Lower lobe of right lung (tissue), 2 donors: ENCODE measurements at regions not wholly inside any gene's neighbourhood (a gene's known extent, or its start where the extent isn't known, plus 50 kb on each side); places are given as distances from the start of the nearest gene placed in this dataset.
"Not testable (repeated sequence)": the region's sequence is repeated elsewhere in the genome, so short reads cannot be mapped to it uniquely, and the experiment has no call there.

ENCODE experiments used
- ATAC-seq, 2 donors: fragments of 200-7000 bp; cut with Tn5 transposase; one replicate each; pipeline ENCODE4 v1.9.1; 2020 to 2022; ENCODE audit warnings: mild to moderate bottlenecking in 2 of 2, moderate library complexity in 2 of 2
- DNase-seq: peaks from one replicate; pipeline ENCODE4 v3.0.0-alpha.2; 2020
- H3K27ac ChIP-seq: fragments of 200-600 bp; one replicate; pipeline ENCODE4 v1.8.0; 2022
- H3K27me3 ChIP-seq: fragments of 200-600 bp; one replicate; pipeline ENCODE4 v1.8.0; 2022; ENCODE audit warnings: low read depth
- H3K36me3 ChIP-seq: fragments of 200-600 bp; one replicate; pipeline ENCODE4 v1.8.0; 2022; ENCODE audit warnings: mild to moderate bottlenecking
- H3K4me1 ChIP-seq: fragments of 200-600 bp; one replicate; pipeline ENCODE4 v1.8.0; 2022
- H3K4me3 ChIP-seq: fragments of 200-600 bp; one replicate; pipeline ENCODE4 v1.8.0; 2022; ENCODE audit warnings: mild to moderate bottlenecking
- H3K9me3 ChIP-seq: fragments of 200-600 bp; one replicate; pipeline ENCODE4 v1.8.0; 2022
- intact Hi-C: fragments of 100-400 bp; cut with DNase I; formaldehyde crosslinking; loops from one replicate; pipeline ENCODE4 v1.11.0; 2022
- TF ChIP-seq, protein P1 (sequence below): fragments of 200-600 bp; IDR thresholded peaks from one replicate; pipeline ENCODE4 v1.8.0; 2022; ENCODE audit warnings: antibody characterized with exemption, mild to moderate bottlenecking
- donor health status: DM: no; HTN: yes; CAD: no; lungs with severe emphysema.

DNA sequence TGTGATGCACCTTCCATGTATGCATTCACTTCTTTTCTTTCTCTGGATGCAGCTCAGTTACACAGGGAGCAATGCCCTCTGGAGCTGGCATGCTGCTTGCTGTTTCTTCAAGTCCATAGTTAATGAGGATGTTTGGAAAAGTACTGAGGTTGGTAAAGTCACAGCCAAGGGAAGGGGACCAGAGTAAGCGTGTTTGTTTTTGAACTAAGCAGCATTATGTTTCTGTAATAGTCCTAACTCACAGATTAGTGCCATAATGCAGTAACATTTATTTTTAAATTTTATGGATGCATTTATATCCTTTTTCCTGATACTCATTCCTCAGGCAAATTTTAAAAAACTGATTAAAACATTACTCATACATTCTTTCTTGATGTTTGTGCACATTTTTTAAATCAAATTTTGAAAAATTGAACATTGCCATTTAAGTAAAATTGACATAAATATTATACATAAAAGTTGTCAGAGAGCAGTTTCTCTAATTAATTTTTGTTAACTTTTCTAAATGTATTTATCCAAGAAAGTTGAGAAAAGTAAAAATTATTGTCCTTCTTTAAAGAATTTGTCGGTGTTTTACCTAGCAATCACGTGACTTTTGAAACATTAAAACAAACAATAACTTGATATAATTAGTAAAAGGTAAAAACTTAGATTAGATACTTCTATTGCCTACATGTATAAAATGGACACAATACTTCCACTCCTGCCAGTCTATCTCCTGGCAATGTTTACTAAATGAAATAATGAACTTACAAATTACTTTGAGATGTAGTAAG is 659.6 kb upstream of the ANKRD30A start:
- no peaks in the 10 kb centered on the region for H3K27me3 ChIP-seq
- ATAC-seq = no peak
- no peaks in the 10 kb centered on the region for H3K4me1 ChIP-seq
- H3K27ac ChIP-seq = no peak overlapping the region
- no peak overlapping the region for H3K4me3 ChIP-seq
- H3K36me3 ChIP-seq = no peaks in the 10 kb centered on the region
- H3K9me3 ChIP-seq = no peaks in the 10 kb centered on the region
- DNase-seq = no peak
- TF ChIP-seq, protein P1, sequence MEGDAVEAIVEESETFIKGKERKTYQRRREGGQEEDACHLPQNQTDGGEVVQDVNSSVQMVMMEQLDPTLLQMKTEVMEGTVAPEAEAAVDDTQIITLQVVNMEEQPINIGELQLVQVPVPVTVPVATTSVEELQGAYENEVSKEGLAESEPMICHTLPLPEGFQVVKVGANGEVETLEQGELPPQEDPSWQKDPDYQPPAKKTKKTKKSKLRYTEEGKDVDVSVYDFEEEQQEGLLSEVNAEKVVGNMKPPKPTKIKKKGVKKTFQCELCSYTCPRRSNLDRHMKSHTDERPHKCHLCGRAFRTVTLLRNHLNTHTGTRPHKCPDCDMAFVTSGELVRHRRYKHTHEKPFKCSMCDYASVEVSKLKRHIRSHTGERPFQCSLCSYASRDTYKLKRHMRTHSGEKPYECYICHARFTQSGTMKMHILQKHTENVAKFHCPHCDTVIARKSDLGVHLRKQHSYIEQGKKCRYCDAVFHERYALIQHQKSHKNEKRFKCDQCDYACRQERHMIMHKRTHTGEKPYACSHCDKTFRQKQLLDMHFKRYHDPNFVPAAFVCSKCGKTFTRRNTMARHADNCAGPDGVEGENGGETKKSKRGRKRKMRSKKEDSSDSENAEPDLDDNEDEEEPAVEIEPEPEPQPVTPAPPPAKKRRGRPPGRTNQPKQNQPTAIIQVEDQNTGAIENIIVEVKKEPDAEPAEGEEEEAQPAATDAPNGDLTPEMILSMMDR = no peak
- intact Hi-C loops = no loop called here

DNA sequence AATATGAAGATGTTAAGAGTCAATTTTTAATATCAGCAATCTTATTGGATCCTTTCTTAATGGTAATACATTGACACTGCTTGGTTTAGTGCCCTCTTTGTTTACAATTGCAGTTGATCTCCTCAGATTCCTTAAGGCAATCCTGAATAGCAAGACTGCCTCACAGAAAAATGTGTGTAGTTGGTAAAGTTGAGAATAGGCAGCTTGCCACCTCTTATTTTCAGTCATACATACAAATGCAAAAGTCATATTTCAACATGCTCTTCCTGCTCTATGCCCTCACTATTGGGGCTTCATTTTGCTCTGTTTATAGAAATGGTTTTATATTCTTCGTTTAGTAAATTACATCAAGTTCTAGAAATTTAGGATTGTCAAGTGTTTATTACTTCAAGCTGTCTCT is 661.1 kb upstream of the ANKRD30A start:
- no peaks in the 10 kb centered on the region for H3K36me3 ChIP-seq
- H3K27me3 ChIP-seq = no peaks in the 10 kb centered on the region
- DNase-seq (no peak), ATAC-seq (no peak)
- no peak overlapping the region for H3K27ac ChIP-seq
- TF ChIP-seq, protein P1 = no peak
- no peaks in the 10 kb centered on the region for H3K4me1 ChIP-seq
- H3K4me3 ChIP-seq = no peak overlapping the region
- intact Hi-C loops = no loop called here
- H3K9me3 ChIP-seq = no peaks in the 10 kb centered on the region

DNA sequence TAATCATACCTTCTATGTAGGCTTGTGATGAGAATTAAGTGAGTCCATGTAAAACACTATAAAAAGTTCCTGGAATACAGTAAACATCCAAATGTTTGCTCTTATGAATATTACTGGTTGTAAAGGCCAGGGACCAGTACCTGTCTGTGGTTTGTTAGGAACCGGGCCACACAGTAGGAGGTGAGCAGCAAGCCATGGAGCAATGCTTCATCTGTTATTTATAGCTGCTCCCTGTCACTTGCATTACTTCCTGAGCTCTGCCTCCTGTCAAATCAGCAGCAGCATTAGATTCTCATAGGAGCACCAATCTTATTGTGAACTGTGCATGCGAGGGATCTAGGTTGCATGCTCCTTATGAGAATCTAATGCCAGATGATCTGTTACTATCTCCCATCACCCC is 662.0 kb upstream of the ANKRD30A start:
- DNase-seq (no peak), ATAC-seq (no peak)
- Histone ChIP-seq H3K4me3 (no peak overlapping the region), H3K36me3 (no peaks in the 10 kb centered on the region), H3K4me1 (no peaks in the 10 kb centered on the region), H3K27me3 (no peaks in the 10 kb centered on the region), H3K27ac (no peak overlapping the region), H3K9me3 (peaks cover 1% of the 10 kb centered on the region)
- intact Hi-C loops = no loop called here
- TF ChIP-seq, protein P1 = no peak

DNA sequence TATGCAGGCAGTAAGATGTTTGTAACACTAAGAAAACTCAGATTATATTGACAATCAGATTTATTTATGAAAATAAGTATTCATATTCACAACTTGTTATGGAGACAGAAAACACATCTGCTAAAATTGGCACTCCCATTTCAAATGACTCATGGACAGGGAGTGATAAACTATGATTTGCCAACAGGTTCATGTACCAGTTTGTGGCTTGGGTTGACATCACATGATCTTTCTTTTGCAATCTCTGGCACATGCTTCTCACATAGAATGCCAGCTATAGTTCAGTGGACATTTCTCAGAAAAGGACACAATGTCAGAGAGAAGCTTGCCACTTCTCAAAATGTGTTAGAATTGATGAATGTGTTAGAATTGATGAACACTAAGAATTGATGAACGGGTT is 663.2 kb upstream of the ANKRD30A start:
- Histone ChIP-seq H3K27me3 (no peaks in the 10 kb centered on the region), H3K36me3 (no peaks in the 10 kb centered on the region), H3K4me3 (no peak overlapping the region), H3K9me3 (peaks cover 11% of the 10 kb centered on the region), H3K4me1 (no peaks in the 10 kb centered on the region), H3K27ac (no peak overlapping the region)
- TF ChIP-seq, protein P1 = no peak
- intact Hi-C loops = no loop called here
- ATAC-seq (no peak), DNase-seq (no peak)

DNA sequence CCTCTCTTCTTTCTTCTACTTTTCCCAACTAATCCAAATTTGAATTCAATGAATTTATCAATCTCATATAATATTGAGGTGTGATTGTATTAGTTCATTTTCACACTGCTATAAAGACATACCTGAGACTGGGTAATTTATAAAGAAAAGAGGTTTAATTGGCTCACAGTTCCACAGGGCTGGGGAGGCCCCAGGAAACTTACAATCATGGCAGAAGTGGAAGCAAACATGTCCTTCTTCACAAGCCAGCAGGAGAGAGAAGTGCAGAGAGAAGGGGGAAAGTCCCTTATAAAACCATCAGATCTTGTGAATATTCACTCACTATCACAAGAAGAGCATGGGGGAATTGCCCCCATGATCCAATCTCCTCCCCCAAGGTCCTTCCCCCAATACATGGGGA is 667.0 kb upstream of the ANKRD30A start:
- H3K4me1 ChIP-seq, intact Hi-C loops, DNase-seq, ATAC-seq, H3K27ac ChIP-seq, H3K36me3 ChIP-seq, H3K27me3 ChIP-seq, H3K4me3 ChIP-seq: not testable (repeated sequence)
- peaks cover 11% of the 10 kb centered on the region for H3K9me3 ChIP-seq

DNA sequence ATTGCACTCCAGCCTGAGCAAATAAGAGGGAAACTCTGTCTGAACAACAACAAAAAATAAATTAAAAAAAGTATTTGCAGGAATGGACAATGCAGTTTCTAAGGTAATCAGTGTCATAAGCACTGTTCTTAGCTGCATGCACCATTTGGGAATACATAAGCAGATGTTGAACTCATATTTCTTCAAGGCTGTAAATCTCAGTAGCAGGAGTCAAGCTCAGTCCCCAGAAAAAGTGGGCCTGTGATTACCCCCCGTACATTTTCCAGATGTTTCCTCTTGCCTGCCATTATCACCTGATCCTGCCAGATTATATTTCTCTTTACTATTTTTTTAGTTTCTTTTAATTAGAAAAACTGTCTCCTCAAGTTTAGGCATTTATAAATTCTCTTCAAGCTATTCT is 667.6 kb upstream of the ANKRD30A start:
- Histone ChIP-seq H3K9me3 (peaks cover 11% of the 10 kb centered on the region), H3K4me1 (no peaks in the 10 kb centered on the region), H3K4me3 (no peak overlapping the region), H3K27me3 (no peaks in the 10 kb centered on the region), H3K36me3 (no peaks in the 10 kb centered on the region), H3K27ac (no peak overlapping the region)
- ATAC-seq (no peak), DNase-seq (no peak)
- intact Hi-C loops = no loop called here
- TF ChIP-seq, protein P1 = no peak
